ENCODE measurements at regions not wholly inside any gene's neighbourhood (a gene's known extent, or its start where the extent isn't known, plus 50 kb on each side); places are given as distances from the start of the nearest gene placed in this dataset.

DNA sequence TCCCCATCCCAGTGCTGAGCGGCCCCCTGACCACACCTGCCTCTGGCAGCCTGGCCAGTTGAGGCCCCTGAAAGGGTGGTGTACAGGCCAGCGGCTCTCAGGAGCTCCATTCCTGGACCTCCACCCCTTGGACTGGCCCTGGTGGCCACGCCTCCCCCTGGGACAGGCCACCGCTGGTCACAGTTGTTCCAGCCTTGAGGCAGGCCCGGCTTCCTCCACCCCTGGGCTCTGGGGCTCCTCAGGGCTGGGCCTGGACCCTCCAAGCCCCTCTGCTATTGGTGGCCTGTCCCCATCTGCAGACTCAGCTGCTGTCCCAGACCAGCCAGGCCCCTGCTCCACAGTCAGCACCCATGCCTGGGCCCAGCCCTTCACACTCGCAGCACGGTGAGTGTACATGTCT is 93.2 kb upstream of the NKX1-1 start:
- DNase-seq (ENCODE audit: low spot score): no peak

DNA sequence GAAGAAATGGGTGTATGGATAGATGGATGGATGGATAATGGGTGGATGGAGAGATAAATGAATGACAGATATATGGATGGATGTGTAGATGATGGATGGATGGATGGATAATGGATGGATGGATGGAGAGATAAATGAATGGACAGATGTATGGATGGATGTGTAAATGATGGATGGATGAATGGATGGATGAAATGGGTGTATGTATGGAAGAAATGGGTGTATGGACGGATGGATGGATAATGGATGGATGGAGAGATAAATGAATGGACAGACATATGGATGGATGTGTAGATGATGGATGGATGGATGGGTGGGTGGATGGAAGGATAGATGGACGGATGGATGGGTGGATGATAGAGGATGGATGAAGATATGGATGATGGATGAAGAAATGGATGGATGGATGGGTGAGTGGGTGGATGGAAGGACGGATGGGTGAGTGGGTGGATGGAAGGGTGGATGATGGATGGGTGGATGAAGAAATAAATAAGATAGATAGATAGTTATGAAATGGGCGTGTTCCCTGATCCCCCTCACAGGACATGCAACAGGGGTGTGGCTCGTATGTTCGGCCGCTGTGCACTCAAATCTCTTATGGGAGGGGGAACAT is 91.1 kb upstream of the NKX1-1 start:
- no peak for DNase-seq (ENCODE audit: low spot score)

DNA sequence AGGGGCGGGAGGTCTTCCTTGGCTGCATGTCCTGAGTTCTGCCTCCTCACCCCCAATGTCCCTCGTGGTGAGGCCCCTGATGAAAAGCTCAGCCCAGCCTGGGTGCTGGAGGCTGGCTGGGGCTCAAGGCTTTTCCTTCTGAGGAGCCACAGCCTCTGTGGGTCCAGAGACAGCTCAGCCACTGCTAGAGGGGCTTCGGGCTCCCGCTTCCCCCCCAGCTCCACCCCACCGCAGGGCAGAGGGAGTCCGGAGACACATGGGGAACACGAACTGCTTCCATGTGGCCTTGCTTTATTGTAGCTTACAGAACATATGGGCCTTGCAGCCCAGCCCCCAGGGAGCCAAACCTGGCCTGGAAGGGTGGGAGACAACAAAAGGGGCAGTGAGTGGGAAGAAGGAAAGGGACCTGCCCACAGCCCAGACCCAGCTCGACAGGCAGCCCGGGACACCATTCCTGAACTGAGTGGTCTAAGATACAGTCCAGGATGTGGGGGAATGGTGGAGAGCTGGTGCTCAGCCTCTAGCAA is 89.9 kb upstream of the NKX1-1 start:
- no peak for DNase-seq (ENCODE audit: low spot score)

DNA sequence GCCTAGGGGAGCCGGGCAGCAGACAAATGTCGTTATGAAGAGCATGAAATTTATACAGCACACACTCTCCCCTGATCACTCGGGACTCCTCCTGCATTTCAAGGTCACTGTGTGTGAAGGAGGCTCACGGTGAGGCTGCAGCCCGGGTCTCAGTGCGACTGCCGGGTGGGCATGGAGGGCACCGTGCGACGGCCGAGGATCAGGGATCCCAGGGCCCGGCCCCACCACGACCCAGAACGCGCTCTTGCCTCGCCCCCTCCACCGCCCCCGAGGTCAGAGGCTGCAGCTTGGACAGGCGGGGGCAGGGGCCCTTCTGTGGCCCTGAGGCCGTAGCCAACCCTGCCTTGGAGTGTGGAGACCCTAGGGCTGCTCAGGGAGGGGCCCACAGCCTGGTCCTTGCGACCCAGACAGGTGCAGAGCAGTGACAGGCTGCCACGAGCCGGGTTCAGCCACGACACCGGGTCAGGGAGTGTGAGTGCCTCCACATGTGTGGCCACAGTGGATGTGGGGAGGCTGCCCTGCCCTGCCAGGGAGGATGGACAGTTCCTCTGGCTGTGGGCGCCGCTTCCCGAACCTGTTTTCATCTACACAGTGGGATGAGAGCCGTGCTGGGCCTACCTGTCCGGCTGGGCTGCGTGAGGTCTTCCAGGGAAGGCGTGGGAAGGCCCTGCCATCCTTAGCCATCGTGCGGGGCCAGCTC is 89.3 kb upstream of the NKX1-1 start:
- DNase-seq (ENCODE audit: low spot score): no peak

DNA sequence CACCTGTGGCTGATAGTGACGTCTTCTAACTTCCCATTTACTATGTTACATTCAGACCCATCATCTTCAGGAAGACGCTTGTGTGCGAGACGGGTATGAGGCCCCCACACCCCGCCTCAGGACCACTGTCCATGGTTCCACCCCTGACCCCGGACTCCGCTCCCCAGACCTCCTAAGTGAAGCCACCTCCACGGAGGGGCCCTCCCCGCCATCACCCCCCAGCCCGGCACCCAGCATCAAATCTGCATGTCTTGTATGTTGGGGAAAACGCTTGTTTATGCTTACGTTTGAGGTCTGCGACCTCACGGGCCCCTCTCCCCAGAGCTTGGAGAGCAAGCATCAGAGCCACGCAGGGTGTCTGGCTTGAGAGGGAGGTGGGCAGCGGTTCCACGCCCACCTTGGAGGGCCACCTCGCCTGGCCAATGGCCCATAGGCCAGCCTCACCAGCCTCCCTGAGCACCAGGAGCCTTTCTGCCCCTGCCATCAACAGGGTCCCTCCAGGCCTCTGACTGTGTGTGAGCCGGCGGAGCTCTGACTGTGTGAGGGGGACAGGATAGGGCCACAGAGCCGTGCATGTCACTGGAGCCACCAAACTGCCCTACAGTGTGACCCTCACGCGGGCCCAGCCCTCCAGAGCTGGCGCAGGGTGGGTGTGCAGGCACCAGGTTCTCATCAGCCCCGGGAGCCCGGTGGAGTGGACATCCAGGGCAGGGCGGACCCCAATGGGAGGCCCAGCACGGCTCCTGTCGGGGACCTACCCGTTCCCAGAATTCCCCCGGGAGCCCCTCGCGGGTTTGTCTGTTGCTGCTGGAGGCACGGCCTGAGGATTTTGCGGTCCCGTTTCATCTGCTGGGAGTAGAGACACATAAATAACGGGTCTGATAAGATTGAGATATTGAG is 88.4 kb upstream of the NKX1-1 start:
- no peak for DNase-seq (ENCODE audit: low spot score)

DNA sequence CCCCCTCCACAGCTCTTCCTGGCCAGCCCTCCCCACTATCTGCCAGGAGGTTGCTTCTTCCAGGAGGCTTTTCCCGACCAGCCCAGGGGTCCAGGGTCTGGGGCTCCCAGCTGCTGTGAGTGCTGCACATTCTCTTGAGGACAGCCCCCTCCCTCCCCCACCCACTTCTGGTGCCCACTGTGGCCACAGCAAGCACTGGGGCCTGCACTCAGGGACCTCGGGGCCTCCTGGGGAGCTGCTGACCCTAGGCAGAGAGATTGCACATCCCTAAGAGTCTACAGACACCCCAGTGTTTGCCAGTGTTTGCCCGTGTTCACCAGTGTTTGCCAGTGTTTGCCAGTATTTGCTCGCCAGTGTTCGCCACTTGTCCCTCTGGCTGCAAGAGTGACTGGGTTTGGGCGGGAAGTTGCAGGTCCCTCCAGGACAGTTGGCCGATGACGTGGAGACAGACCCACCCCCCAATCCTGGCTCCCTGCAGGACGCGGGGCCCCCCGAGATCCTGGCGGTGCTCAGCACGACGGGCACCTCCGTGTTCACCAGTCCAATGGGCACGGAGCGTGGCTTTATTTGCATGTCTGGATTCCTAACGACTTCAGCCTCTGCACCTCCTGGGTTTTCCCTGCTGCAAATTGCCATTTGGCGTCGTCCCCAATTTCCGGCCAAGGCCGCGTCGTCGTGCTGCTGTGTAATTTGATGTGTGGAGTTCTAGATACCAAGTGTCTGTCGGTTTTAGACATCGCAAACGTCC is 87.5 kb upstream of the NKX1-1 start:
- DNase-seq (ENCODE audit: low spot score): no peak

DNA sequence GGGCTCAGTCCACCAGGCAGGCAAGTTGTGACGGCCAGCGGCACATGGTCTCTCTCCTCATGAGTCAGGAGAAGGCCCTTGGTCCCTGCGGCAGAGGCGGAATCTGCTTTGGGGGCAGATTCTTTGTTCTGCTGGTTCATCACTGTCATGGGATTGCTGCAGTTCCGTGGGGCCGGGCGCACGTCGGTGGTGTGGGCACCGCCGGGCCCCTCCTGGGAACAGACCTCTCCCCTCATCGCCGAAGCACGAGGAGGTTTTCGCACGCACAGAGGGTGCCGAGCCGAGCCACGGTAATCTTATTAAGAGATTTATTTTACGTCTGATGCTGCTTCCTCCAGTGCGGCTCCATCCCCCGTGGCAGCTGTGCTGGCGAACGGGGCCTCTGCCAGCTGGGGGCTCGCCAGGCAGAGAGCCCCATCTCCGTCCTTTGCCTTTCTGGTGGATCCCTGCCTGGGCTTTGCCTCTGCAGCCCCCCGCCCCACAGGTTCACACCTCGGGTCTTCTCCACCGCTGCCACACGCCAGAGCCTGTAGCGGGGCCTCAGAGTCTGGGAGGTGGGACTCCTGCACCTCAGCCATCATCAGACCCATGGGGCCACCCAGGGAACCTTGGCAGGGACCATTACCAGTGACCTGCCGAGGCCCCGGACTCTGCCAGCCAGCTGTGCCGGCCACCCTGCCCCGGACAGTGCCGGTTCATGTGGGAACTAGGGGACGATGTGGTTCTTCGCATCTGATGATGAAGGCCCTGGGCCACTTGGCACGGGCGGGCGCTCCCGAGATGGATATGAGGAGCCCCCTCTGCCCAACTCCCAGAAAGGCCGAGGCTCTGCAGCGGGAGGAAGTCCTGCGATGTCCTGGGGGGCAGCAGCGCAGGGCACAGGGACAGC is 86.7 kb upstream of the NKX1-1 start:
- DNase-seq (ENCODE audit: low spot score): no peak

DNA sequence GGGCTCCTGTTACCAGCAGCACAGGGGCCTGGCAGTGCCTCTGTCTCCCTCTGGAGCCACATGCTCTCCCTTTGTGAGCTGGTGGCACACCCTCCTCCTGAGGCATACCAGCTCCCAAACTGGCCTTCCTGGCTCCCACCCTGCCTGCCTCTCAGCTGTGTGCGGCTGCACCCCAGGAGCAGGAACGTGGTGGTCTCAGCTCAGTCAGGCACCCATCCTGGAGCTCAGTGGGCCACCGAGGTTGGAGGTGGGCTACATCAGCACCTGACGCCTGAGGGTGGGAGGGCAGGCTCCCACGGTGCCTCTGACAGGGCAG is 85.9 kb upstream of the NKX1-1 start:
- DNase-seq (ENCODE audit: low spot score): no peak

DNA sequence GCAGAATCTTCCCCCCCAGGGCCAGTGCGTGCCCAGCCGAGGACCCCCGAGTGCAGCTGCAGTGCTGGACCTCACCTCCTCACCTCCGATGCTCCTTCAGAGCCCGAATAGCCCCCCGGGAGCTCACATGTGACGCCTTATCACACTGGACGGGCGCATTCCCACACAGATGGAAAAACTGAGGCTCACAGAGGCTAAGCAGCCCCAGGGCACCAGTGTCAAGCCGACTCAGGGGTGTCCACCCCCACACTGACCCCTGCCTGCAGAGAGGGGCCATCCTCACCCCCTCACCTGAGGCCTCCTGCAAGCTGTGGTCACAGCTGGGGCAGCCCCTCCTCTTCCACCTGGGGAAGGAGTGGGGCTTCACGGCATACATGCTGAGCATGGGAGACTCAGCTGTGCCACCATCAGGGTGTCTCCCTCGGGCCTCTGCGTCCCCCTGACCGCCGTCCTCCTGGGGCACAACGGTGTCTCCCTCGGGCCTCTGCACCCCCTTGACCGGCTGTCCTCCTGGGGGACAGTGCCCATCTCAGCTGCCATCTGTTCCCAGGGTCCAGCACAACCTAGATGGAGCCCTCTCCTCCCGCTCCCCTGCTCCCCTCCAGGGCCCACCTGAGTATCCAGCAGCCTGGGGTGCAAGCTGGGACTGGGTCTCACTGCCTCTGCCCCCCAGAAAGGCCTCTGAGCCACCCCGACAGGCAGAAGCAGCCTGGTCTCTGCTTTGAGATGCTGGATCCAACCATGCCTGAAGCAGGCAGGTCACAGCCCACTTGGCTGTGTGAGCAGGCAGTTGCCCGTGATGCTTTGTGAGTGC is 85.3 kb upstream of the NKX1-1 start:
- no peak for DNase-seq (ENCODE audit: low spot score)

DNA sequence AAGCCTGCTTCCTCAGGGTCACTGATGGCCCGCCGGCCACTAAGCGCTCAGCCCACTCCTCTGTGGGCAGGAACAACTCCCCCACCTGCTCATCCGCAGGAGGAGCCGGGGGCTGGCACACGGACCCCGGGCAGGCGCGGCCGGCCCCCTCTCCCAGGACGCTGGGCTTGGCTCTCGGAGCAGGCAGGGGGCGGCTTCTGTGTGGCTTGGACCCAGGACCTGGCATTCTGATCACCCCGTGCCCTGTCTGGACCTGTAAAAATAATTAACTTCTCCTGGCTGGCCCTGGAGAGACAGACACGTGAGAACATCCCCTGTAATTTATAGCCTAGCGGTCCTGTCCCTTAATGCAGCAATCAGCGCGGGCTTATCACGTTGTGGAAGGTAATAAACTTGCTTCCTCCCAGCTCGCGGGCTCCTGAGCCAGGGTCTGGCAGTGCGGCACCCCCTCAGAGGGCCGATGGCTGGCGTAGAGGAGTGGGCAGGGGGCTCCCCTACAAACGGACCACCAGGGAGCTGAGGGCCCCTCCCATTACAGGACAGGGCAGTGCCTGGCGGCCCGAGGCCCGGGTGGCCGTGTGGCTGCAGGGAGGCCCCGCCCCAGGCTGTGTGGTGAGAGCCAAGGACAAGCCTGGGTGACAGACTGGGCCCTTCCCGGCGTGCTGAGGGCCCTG is 84.5 kb upstream of the NKX1-1 start:
- DNase-seq (ENCODE audit: low spot score): no peak

DNA sequence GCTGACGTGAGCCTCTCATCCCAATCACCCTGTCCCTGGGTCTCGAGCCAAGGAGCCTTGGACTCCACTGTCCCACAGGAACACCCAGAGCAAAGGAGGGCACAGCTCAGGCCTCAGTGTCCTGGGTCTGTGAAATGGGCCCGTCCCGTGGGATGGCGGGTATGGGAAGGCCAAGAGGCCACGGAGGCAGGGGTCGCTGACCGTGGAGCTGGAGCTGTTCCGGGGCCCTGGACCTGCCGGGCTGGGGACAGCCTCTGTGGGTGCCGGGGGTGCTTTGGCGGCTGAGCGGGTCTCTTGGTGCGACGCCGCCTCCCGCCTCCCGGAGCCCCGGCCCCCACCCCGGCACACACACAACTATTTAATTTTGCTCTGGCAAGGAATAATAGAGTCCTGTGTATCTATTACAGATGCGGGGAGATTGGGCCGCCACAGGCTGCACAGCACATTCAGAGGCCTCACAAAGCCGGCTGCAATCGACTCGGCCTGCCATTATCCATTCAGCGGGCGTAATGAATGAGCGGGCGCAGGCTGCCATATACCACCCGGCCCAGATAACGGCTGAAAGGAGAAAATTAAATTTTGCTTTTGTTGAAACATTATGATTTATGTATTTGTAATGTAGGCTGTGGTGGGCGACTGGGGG is 83.9 kb upstream of the NKX1-1 start:
- no peak for DNase-seq (ENCODE audit: low spot score)

DNA sequence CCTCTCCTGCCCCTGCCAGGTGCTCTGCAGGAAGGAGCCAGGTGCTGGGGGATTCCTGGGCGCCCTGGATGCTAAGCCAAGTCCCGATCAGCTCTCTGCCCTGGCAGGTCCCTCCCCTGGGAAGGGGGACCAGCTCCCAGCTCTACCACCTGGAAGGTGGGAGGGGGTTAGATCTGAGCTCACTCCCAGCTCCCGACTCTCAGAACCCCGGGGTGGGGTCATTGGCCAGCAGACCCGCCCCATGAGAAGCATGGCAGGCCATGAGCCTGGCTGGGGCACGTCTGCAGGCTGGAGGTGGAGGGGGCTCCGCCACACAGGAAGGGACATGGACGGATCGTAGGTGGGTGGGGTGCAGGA is 83.4 kb upstream of the NKX1-1 start:
- DNase-seq (ENCODE audit: low spot score): no peak

DNA sequence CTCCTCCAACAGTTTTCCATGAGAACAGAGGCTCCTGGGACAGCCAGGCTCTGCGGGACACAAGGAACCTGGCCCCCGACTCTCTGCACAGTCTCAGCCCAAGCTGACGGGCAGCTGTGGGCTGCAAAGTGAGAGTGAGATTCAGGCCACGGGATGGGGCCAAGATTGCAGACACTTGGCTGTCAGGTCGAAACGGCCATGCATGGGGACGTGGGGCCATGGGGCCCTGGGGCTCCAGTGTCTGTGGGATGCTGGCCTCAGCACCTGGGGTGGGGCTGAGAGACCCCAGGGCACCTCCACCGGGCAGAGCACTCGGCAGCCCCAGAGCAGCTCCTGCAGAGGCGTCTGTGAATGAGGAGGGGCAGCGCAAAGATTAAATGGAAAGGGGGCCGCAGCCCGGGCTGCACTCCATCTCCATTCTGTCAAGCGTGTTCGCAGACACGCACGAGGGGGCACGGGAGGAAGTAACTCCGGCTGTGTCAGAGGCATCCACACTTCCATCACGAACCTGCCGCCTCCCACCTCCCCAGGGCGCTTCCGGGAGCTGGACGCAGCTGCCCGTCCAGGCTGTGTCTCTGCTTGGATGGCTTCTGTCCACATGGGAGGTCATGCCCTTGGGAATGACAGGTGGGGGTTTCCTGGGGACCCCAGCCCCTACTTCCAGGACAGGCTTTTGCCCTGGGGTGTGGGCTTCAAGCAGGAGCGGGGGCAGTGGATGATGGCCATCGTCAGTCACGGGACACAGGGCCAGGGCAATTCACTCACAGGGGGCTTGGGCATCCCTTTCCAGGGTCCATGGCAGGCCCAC is 82.8 kb upstream of the NKX1-1 start:
- DNase-seq (ENCODE audit: low spot score): no peak

DNA sequence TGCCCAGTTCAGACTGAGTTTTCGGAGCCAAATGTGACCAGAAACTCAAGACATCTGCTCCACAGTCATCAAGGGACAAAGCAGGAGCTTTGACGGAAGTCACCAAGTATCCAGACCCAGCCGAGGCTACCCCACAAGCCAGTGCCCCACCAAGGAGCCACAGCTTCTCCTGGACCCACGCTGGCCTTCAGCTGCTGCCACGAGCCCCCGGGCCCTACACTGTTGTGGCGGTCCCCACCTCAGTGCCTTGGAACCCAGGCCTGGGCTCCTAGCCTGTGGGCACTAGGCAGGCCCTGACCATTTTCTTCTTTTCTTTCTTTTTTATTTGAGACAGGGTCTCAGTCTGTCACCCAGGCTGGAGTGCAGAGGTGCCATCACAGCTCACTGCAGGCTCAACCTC is 82.1 kb upstream of the NKX1-1 start:
- DNase-seq (ENCODE audit: low spot score): no peak

DNA sequence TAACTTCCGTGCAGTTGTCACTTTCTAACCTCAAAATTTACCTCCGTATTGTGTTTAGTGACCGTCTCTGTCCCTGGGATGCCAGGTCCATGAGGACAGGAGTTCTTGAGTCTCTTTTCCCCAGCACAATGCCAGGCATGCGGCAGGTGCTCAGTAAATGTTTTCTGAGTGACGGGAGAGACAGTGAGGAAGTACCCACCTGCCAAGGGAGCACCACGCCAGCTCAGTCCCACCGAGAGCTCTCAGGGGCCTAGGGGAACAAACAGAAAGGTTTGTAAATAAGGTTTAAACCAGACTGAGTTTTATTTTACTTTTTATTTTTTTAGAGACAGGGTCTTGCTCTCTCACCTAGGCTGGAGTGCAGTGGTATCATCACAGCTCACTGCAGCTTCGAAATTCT is 81.5 kb upstream of the NKX1-1 start:
- no peak for DNase-seq (ENCODE audit: low spot score)

DNA sequence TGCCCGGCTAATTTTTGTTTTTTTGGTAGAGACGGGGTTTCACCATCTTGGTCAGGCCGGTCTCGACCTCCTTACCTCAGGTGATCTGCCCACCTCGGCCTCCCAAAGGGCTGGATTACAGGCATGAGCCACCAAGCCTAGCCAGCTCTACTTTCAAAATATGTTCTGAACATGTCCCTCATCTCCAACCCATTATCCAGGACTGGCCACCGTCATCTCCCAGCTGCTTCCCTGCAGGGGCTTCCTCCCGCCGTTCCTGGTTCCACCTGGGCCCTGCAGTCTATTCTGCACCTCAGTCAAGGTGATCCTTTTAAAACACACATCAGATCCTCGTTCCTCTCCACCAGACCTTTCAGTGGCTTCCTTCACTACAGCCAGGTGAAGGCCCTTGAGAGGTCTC is 80.9 kb upstream of the NKX1-1 start:
- no peak for DNase-seq (ENCODE audit: low spot score)

DNA sequence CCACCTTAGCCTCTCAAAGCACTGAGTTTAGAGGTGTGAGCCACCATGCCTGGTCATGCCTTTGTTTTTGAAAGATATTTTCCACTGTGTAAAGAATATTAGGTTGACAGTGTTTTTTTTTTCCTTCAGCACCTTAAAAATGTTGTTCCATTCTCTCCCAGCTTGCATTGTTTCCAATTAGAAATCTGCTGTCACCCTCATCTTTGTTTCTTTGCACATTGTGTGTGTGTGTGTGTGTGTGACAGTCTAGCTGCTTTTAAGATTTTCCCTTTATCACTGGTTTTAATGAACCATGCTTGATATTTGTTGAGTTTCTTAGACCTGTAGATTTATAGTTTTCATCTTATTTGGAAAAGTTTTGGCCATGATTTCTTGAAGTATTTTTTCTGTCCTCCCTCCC is 79.0 kb upstream of the NKX1-1 start:
- DNase-seq (ENCODE audit: low spot score): no peak

DNA sequence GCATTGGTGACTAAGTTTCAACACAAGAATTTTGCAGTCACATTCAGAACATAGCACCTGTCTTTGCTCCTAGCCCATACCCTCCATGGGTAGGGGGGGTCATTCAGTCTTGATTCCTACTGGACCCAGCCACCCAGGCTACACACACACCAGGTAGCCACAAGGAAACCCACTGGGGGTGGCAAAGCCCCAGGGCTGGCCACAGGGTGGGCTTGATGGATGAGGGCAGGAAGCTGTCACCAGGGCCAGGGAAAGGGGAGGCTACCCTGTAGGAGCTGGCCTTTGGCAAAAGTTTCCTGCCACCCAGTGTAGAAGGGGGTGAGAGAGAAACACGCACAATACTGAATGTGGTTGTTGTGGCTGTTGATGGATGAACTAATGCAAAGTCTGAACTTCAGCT is 74.5 kb upstream of the NKX1-1 start:
- DNase-seq (ENCODE audit: low spot score): no peak
